K562 (cell line): ENCODE measurements at regions not wholly inside any gene's neighbourhood (a gene's known extent, or its start where the extent isn't known, plus 50 kb on each side); places are given as distances from the start of the nearest gene placed in this dataset.

ENCODE experiments used
- CXXC5 ChIP-seq: fragments of 250-450 bp; sonication (Bioruptor Pico); IDR thresholded peaks from 2 replicates; pipeline ENCODE4 v1.8.0; 2022; ENCODE audit warnings: inconsistent platforms, mild to moderate bottlenecking, moderate library complexity
- KHSRP ChIP-seq: fragments of 450-650 bp; IDR thresholded peaks from 2 replicates; pipeline ENCODE4 v1.6.1; 2017
- NCOA4 ChIP-seq: fragments of 450-650 bp; IDR thresholded peaks from 2 replicates; pipeline ENCODE4 v1.6.1; 2018; ENCODE audit warnings: mild to moderate bottlenecking; ENCODE audit not compliant: partially characterized antibody
- NCOR1 ChIP-seq: fragments of 450-650 bp; IDR thresholded peaks from 2 replicates; pipeline ENCODE4 v1.6.1; 2016; ENCODE audit warnings: mild to moderate bottlenecking, moderate library complexity
- POLR2G ChIP-seq: fragments of 200-400 bp; formaldehyde crosslinking; IDR thresholded peaks from 2 replicates; pipeline ENCODE4 v1.6.1; 2017; ENCODE audit warnings: low read depth, mild to moderate bottlenecking, antibody characterized with exemption, low read length, moderate library complexity
- ZBTB11 ChIP-seq, 3 experiments: fragments of 200-800 bp in 1 of 3; fragments of 250-450 bp in 1 of 3; fragments of 450-650 bp in 1 of 3; sonication (Bioruptor Pico) in 1 of 3; sonication (Bioruptor generic) in 1 of 3; formaldehyde crosslinking in 1 of 3; IDR thresholded peaks; 2 replicates each; pipeline versions ENCODE4 v1.6.1 to v1.8.0; 2016 to 2022; ENCODE audit warnings: mild to moderate bottlenecking in 2 of 3, missing genetic modification characterization in 2 of 3, missing compliant biosample characterization in 1 of 3, moderate library complexity in 1 of 3
- ZNF707 ChIP-seq: fragments of 250-450 bp; sonication (Bioruptor Pico); conservative IDR thresholded peaks from 2 replicates; pipeline ENCODE4 v1.8.0; 2022; ENCODE audit warnings: inconsistent platforms, mild to moderate bottlenecking, moderate library complexity
- TF ChIP-seq, protein P1 (sequence below): fragments of 200-600 bp; sonication (generic); IDR thresholded peaks from one replicate; pipeline ENCODE4 v1.6.1; 2012; ENCODE audit warnings: mild to moderate bottlenecking, low read depth, low read length, inconsistent platforms

DNA sequence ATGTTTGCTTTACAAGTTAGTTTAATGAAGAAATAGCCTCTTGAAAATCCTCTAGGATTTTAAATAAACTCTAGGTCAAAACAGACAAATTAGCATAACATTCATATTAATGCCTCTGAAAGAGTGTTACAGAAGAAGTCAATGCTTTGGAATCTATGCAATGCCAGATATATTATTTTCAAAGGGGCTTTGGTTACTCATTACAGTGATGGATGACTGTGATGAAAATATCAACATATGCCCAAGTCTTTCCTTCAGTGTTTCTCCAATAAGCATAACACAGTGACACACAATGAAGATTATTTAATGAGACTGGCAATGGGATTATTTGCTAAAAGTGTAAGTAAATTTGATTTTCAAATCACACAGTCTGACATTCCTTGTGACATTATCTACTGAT lies 1247.2 kb downstream of the ROBO2 start (continued):
- TF ChIP-seq, protein P1, sequence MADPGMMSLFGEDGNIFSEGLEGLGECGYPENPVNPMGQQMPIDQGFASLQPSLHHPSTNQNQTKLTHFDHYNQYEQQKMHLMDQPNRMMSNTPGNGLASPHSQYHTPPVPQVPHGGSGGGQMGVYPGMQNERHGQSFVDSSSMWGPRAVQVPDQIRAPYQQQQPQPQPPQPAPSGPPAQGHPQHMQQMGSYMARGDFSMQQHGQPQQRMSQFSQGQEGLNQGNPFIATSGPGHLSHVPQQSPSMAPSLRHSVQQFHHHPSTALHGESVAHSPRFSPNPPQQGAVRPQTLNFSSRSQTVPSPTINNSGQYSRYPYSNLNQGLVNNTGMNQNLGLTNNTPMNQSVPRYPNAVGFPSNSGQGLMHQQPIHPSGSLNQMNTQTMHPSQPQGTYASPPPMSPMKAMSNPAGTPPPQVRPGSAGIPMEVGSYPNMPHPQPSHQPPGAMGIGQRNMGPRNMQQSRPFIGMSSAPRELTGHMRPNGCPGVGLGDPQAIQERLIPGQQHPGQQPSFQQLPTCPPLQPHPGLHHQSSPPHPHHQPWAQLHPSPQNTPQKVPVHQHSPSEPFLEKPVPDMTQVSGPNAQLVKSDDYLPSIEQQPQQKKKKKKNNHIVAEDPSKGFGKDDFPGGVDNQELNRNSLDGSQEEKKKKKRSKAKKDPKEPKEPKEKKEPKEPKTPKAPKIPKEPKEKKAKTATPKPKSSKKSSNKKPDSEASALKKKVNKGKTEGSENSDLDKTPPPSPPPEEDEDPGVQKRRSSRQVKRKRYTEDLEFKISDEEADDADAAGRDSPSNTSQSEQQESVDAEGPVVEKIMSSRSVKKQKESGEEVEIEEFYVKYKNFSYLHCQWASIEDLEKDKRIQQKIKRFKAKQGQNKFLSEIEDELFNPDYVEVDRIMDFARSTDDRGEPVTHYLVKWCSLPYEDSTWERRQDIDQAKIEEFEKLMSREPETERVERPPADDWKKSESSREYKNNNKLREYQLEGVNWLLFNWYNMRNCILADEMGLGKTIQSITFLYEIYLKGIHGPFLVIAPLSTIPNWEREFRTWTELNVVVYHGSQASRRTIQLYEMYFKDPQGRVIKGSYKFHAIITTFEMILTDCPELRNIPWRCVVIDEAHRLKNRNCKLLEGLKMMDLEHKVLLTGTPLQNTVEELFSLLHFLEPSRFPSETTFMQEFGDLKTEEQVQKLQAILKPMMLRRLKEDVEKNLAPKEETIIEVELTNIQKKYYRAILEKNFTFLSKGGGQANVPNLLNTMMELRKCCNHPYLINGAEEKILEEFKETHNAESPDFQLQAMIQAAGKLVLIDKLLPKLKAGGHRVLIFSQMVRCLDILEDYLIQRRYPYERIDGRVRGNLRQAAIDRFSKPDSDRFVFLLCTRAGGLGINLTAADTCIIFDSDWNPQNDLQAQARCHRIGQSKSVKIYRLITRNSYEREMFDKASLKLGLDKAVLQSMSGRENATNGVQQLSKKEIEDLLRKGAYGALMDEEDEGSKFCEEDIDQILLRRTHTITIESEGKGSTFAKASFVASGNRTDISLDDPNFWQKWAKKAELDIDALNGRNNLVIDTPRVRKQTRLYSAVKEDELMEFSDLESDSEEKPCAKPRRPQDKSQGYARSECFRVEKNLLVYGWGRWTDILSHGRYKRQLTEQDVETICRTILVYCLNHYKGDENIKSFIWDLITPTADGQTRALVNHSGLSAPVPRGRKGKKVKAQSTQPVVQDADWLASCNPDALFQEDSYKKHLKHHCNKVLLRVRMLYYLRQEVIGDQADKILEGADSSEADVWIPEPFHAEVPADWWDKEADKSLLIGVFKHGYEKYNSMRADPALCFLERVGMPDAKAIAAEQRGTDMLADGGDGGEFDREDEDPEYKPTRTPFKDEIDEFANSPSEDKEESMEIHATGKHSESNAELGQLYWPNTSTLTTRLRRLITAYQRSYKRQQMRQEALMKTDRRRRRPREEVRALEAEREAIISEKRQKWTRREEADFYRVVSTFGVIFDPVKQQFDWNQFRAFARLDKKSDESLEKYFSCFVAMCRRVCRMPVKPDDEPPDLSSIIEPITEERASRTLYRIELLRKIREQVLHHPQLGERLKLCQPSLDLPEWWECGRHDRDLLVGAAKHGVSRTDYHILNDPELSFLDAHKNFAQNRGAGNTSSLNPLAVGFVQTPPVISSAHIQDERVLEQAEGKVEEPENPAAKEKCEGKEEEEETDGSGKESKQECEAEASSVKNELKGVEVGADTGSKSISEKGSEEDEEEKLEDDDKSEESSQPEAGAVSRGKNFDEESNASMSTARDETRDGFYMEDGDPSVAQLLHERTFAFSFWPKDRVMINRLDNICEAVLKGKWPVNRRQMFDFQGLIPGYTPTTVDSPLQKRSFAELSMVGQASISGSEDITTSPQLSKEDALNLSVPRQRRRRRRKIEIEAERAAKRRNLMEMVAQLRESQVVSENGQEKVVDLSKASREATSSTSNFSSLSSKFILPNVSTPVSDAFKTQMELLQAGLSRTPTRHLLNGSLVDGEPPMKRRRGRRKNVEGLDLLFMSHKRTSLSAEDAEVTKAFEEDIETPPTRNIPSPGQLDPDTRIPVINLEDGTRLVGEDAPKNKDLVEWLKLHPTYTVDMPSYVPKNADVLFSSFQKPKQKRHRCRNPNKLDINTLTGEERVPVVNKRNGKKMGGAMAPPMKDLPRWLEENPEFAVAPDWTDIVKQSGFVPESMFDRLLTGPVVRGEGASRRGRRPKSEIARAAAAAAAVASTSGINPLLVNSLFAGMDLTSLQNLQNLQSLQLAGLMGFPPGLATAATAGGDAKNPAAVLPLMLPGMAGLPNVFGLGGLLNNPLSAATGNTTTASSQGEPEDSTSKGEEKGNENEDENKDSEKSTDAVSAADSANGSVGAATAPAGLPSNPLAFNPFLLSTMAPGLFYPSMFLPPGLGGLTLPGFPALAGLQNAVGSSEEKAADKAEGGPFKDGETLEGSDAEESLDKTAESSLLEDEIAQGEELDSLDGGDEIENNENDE, result no peak
- TF ChIP-seq KHSRP (no peak), CXXC5 (CRISPR knock-in tag) (no peak), ZBTB11 (CRISPR knock-in tag; IDR thresholded peaks at IDR 0.05) (no peak), ZNF707 (no peak), NCOA4 (no peak), POLR2G (no peak), NCOR1 (no peak)
